ENCODE measurements at regions not wholly inside any gene's neighbourhood (a gene's known extent, or its start where the extent isn't known, plus 50 kb on each side); places are given as distances from the start of the nearest gene placed in this dataset.
"Not testable (repeated sequence)": the region's sequence is repeated elsewhere in the genome, so short reads cannot be mapped to it uniquely, and the experiment has no call there.

- no peak for DNase-seq (ENCODE audit: low read depth in 2 of 2)
Observed at GRCh38 chr3:18127174-18127858, 297.8 kb downstream of the SATB1 start.

- DNase-seq (ENCODE audit: low read depth in 2 of 2), result no peak
Observed at GRCh38 chr3:18126772-18127171, 298.4 kb downstream of the SATB1 start.

GRCh38 chr3:18124501-18124900 lies 300.6 kb downstream of the SATB1 start:
- no peak for DNase-seq (ENCODE audit: low read depth in 2 of 2)

GRCh38 chr3:18122264-18122663 lies 302.9 kb downstream of the SATB1 start:
- DNase-seq (ENCODE audit: low read depth in 2 of 2), result no peak

GRCh38 chr3:18121020-18121419 lies 304.1 kb downstream of the SATB1 start:
- DNase-seq (ENCODE audit: low read depth in 2 of 2), result no peak

- DNase-seq (ENCODE audit: low read depth in 2 of 2), result no peak
Observed at GRCh38 chr3:18119866-18120265, 305.3 kb downstream of the SATB1 start.

- DNase-seq (ENCODE audit: low read depth in 2 of 2), result no peak
Observed at GRCh38 chr3:18114894-18115293, 310.2 kb downstream of the SATB1 start.

GRCh38 chr3:18113417-18113816 lies 311.7 kb downstream of the SATB1 start:
- no peak for DNase-seq (ENCODE audit: low read depth in 2 of 2)

- DNase-seq (ENCODE audit: low read depth in 2 of 2), result no peak
Observed at GRCh38 chr3:18112674-18113375, 312.3 kb downstream of the SATB1 start.

- DNase-seq (ENCODE audit: low read depth in 2 of 2), result no peak
Observed at GRCh38 chr3:18111796-18112232, 313.3 kb downstream of the SATB1 start.

- DNase-seq (ENCODE audit: low read depth in 2 of 2), result no peak
Observed at GRCh38 chr3:18103591-18103990, 321.5 kb downstream of the SATB1 start.

- no peak for DNase-seq (ENCODE audit: low read depth in 2 of 2)
Observed at GRCh38 chr3:18100121-18100520, 325.0 kb downstream of the SATB1 start.

- no peak for DNase-seq (ENCODE audit: low read depth in 2 of 2)
Observed at GRCh38 chr3:18099611-18100010, 325.5 kb downstream of the SATB1 start.

- no peak for DNase-seq (ENCODE audit: low read depth in 2 of 2)
Observed at GRCh38 chr3:18098960-18099587, 326.1 kb downstream of the SATB1 start.

GRCh38 chr3:18097989-18098388 lies 327.1 kb downstream of the SATB1 start:
- no peak for DNase-seq (ENCODE audit: low read depth in 2 of 2)

GRCh38 chr3:18097473-18097872 lies 327.7 kb downstream of the SATB1 start:
- no peak for DNase-seq (ENCODE audit: low read depth in 2 of 2)

- no peak for DNase-seq (ENCODE audit: low read depth in 2 of 2)
Observed at GRCh38 chr3:18092726-18093125, 332.4 kb downstream of the SATB1 start.

- no peak for DNase-seq (ENCODE audit: low read depth in 2 of 2)
Observed at GRCh38 chr3:18090377-18090776, 334.8 kb downstream of the SATB1 start.

- DNase-seq (ENCODE audit: low read depth in 2 of 2), result no peak
Observed at GRCh38 chr3:18087988-18088387, 337.2 kb downstream of the SATB1 start.

GRCh38 chr3:18086760-18087159 lies 338.4 kb downstream of the SATB1 start:
- no peak for DNase-seq (ENCODE audit: low read depth in 2 of 2)

GRCh38 chr3:18086078-18086477 lies 339.1 kb downstream of the SATB1 start:
- no peak for DNase-seq (ENCODE audit: low read depth in 2 of 2)

GRCh38 chr3:18085429-18085828 lies 339.7 kb downstream of the SATB1 start:
- DNase-seq (ENCODE audit: low read depth in 2 of 2), result no peak

- DNase-seq (ENCODE audit: low read depth in 2 of 2), result not testable (repeated sequence)
Observed at GRCh38 chr3:18083273-18083590, 340.8 kb upstream of the TBC1D5 start.
